Fibroblast of lung (primary cell): ENCODE measurements at regions not wholly inside any gene's neighbourhood (a gene's known extent, or its start where the extent isn't known, plus 50 kb on each side); places are given as distances from the start of the nearest gene placed in this dataset.
A peak's percentile ranks its signal among the peaks of the same experiment; 100 is the strongest.

Source experiments
- DNase-seq, 2 donors: peaks; one replicate each; pipeline versions ENCODE4 v3.0.0 to v3.0.0-alpha.2; 2010; ENCODE audit warnings: low read depth in 2 of 2
- H2AFZ ChIP-seq: 2 replicates; pipeline ENCODE4 v1.5.1; 2012; ENCODE audit warnings: low read length, control low read depth, inconsistent platforms
- H3K27ac ChIP-seq: 2 replicates; pipeline ENCODE4 v1.5.1; 2011; ENCODE audit warnings: low read length, control low read depth; ENCODE audit not compliant: insufficient read depth
- H3K27me3 ChIP-seq: 2 replicates; pipeline ENCODE4 v1.5.1; 2011; ENCODE audit warnings: mild to moderate bottlenecking, low read length; ENCODE audit not compliant: control insufficient read depth, insufficient read depth
- H3K36me3 ChIP-seq: 2 replicates; pipeline ENCODE4 v1.5.1; 2011; ENCODE audit warnings: low read length; ENCODE audit not compliant: control insufficient read depth, insufficient read depth
- H3K4me1 ChIP-seq: 2 replicates; pipeline ENCODE4 v1.5.1; 2011; ENCODE audit warnings: low read length; ENCODE audit not compliant: control insufficient read depth, insufficient read depth; ENCODE audit errors: extremely low read depth
- H3K4me2 ChIP-seq: 2 replicates; pipeline ENCODE4 v1.5.1; 2011; ENCODE audit warnings: low read length, control low read depth; ENCODE audit not compliant: insufficient read depth; ENCODE audit errors: extremely low read depth
- H3K4me3 ChIP-seq, 4 experiments: fragments of 200-600 bp in 1 of 4; sonication (generic) in 1 of 4; replicated peaks in 1 of 4; 2 replicates each; pipeline ENCODE4 v1.5.1; 2011 to 2016; ENCODE audit warnings: low read length in 4 of 4, low read depth in 3 of 4, mild to moderate bottlenecking in 3 of 4, control low read depth in 2 of 4, inconsistent platforms in 1 of 4, mixed read lengths in 1 of 4; ENCODE audit not compliant: insufficient read depth in 1 of 4; ENCODE audit errors: control extremely low read depth in 1 of 4
- H3K79me2 ChIP-seq: 2 replicates; pipeline ENCODE4 v1.5.1; 2012; ENCODE audit warnings: mild to moderate bottlenecking, low read length, inconsistent platforms; ENCODE audit not compliant: control insufficient read depth, insufficient read depth
- H3K9ac ChIP-seq: 2 replicates; pipeline ENCODE4 v1.5.1; 2011; ENCODE audit warnings: mild to moderate bottlenecking, low read length, control low read depth; ENCODE audit not compliant: insufficient read depth
- H3K9me3 ChIP-seq: 2 replicates; pipeline ENCODE4 v1.5.1; 2012; ENCODE audit warnings: low read depth, low read length; ENCODE audit not compliant: control insufficient read depth, insufficient read depth
- H4K20me1 ChIP-seq: 2 replicates; pipeline ENCODE4 v1.5.1; 2011; ENCODE audit warnings: low read length; ENCODE audit not compliant: control insufficient read depth, insufficient read depth; ENCODE audit errors: extremely low read depth
- EZH2 ChIP-seq: IDR thresholded peaks from 2 replicates; pipeline ENCODE4 v1.5.1; 2012; ENCODE audit warnings: low read length, control low read depth, mild to moderate bottlenecking; ENCODE audit errors: missing control alignments
- TF ChIP-seq, protein P1 (sequence below), 2 donors: IDR thresholded peaks in 1 of 2; conservative IDR thresholded peaks in 1 of 2; 1 replicate in 1 of 2; 2 replicates in 1 of 2; pipeline ENCODE4 v1.5.1; 2011 to 2012; ENCODE audit warnings: low read length in 2 of 2, control low read depth in 1 of 2, inconsistent platforms in 1 of 2, low read depth in 1 of 2, mild to moderate bottlenecking in 1 of 2

DNA sequence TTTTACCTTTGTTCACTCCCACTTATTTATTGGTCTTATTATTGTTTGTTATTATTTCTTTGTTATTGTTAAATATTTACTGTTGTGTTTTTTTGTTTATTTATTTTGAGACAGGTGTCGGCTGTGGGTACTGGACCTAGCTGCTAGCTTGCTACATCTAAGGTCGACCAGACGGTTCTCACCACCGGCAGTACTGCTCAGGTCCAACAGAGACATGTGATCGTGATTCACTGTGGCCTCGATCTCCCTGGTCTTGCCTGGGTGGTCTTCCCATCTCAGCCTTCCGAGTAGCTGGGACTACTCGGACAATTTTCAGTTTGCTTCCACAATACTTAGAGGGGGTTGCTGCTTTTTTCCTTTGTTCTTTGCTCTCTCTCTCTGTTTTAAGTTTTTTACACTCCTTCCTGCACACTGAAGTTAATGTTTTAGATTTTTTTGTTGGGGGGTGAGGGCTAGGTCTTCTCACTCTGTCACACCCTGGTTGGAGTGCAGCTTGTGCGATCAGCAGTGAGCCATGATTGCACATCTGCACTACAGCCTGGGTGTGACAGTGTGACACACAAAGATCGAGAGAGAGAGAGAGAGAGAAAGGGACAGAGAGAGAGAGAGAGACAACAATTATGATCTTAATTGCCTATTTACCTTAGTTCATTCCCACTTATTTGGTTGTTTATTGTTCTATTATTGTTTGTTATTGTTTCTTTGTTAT, 1432.4 kb downstream of the UQCRFS1 start:
- no peaks in the 10 kb centered on the region for H3K36me3 ChIP-seq
- H3K4me2 ChIP-seq: no peak overlapping the region
- no peaks in the 10 kb centered on the region for H3K79me2 ChIP-seq
- H3K4me3 ChIP-seq: no peak overlapping the region
- no peak overlapping the region for H3K27ac ChIP-seq
- no peaks in the 10 kb centered on the region for H4K20me1 ChIP-seq
- no peaks in the 10 kb centered on the region for H3K9me3 ChIP-seq
- no peak for TF ChIP-seq EZH2
- TF ChIP-seq, protein P1, sequence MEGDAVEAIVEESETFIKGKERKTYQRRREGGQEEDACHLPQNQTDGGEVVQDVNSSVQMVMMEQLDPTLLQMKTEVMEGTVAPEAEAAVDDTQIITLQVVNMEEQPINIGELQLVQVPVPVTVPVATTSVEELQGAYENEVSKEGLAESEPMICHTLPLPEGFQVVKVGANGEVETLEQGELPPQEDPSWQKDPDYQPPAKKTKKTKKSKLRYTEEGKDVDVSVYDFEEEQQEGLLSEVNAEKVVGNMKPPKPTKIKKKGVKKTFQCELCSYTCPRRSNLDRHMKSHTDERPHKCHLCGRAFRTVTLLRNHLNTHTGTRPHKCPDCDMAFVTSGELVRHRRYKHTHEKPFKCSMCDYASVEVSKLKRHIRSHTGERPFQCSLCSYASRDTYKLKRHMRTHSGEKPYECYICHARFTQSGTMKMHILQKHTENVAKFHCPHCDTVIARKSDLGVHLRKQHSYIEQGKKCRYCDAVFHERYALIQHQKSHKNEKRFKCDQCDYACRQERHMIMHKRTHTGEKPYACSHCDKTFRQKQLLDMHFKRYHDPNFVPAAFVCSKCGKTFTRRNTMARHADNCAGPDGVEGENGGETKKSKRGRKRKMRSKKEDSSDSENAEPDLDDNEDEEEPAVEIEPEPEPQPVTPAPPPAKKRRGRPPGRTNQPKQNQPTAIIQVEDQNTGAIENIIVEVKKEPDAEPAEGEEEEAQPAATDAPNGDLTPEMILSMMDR (conservative IDR thresholded peaks at IDR 0.05 in 1 of 2, IDR thresholded peaks at IDR 0.05 in 1 of 2; ENCODE audit: low read depth in 1 of 2, low read length in 2 of 2): no peak
- no peak overlapping the region for H2AFZ ChIP-seq
- H3K9ac ChIP-seq: no peak overlapping the region
- no peaks in the 10 kb centered on the region for H3K27me3 ChIP-seq
- DNase-seq: no peak
- no peaks in the 10 kb centered on the region for H3K4me1 ChIP-seq

DNA sequence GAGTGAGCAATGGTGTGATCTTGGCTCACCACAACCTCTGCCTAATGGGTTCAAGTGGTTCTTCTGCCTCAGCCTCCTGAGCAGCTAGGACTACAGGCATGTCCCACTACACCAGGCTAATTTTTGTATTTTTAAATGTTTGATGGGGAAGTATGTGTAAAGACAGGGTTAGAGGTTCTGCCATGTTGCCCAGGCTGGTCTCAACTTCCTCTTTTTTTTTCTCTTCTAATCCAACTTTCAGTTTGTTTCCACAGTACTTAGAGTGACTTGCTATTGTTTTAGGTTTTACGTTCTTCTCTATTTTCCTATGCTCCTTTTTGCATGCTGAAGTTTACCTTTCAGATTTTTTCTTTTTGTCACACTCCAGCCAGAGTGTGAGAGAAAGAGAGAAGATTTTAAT, 1433.0 kb downstream of the UQCRFS1 start:
- DNase-seq: no peak

DNA sequence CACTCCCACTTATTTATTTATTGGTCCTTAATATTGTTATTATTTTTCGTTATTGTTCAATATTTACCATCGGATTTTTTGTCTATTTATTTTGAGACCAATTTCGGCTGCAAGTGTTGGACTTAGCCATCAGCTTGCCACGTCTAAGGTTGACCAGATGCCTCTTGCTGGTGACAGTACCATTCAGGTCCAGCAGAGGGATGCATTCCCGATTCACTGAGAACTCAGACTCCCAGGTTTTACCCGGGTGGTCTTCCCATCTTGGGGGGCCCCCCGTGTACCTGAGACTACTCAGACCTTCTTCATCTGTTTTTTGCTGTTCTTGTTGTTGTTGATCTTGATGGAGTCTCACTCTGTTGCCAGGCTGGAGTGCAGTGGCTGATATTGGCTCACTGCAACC, 1435.2 kb downstream of the UQCRFS1 start:
- Histone ChIP-seq H3K4me3 (no peak overlapping the region), H3K27me3 (no peaks in the 10 kb centered on the region), H3K9ac (no peak overlapping the region), H2AFZ (no peak overlapping the region), H3K4me1 (no peaks in the 10 kb centered on the region), H3K36me3 (no peaks in the 10 kb centered on the region), H3K9me3 (no peaks in the 10 kb centered on the region), H3K79me2 (no peaks in the 10 kb centered on the region), H3K4me2 (no peak overlapping the region), H3K27ac (no peak overlapping the region), H4K20me1 (no peaks in the 10 kb centered on the region)
- DNase-seq: no peak
- TF ChIP-seq, protein P1 (conservative IDR thresholded peaks at IDR 0.05 in 1 of 2, IDR thresholded peaks at IDR 0.05 in 1 of 2; ENCODE audit: low read depth in 1 of 2, low read length in 2 of 2): peak in 1 of 2 donors; percentile 6
- no peak for TF ChIP-seq EZH2

More for the DNA sequence above, 1433.0 kb downstream of the UQCRFS1 start:
- Histone ChIP-seq H4K20me1 (no peaks in the 10 kb centered on the region), H3K9me3 (no peaks in the 10 kb centered on the region), H3K9ac (no peak overlapping the region), H3K4me1 (no peaks in the 10 kb centered on the region), H2AFZ (no peak overlapping the region), H3K79me2 (no peaks in the 10 kb centered on the region), H3K27me3 (no peaks in the 10 kb centered on the region), H3K36me3 (no peaks in the 10 kb centered on the region), H3K4me2 (no peak overlapping the region), H3K27ac (no peak overlapping the region), H3K4me3 (no peak overlapping the region)
- TF ChIP-seq, protein P1 (conservative IDR thresholded peaks at IDR 0.05 in 1 of 2, IDR thresholded peaks at IDR 0.05 in 1 of 2; ENCODE audit: low read depth in 1 of 2, low read length in 2 of 2): no peak
- no peak for TF ChIP-seq EZH2
